ENCODE measurements at regions not wholly inside any gene's neighbourhood (a gene's known extent, or its start where the extent isn't known, plus 50 kb on each side); places are given as distances from the start of the nearest gene placed in this dataset.
"Not testable (repeated sequence)": the region's sequence is repeated elsewhere in the genome, so short reads cannot be mapped to it uniquely, and the experiment has no call there.

DNA sequence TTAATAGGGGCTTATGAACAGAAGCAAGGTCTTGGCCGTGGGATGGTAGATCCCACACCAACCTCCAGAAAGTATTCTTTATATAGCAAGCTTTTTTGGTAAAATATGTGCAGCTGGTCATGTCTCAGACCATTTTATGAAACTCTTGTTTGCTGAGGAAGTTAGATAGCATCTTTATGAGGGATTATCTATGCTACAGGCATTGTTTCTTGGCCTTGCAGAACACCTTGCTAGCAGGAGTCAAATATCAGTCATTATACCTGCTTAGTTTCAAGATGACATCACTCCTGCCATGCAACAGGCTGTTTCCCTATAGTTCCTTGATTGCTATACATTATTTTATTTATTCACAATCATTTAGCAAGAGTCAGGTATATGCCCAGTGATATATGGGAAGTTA lies 84.8 kb upstream of the LRFN5 start:
- Histone ChIP-seq H2AFZ (0 out of 2 replicates have a peak overlapping the region, but pooled peaks have one; percentile 58), H3F3A (replicated peaks; ENCODE audit: low read depth) (no peaks in the 10 kb centered on the region), H3K79me2 (replicated peaks; ENCODE audit: insufficient read depth) (no peaks in the 10 kb centered on the region), H3K9me2 (ENCODE audit: insufficient read depth) (no peaks in the 10 kb centered on the region), H3K36me3 (ENCODE audit: insufficient read depth) (no peaks in the 10 kb centered on the region), H4K20me1 (replicated peaks; ENCODE audit: insufficient read depth) (no peaks in the 10 kb centered on the region), H3K4me1 (ENCODE audit: insufficient read depth) (peaks cover 14% of the 10 kb centered on the region), H3K4me3 (no peak overlapping the region), H3K27ac (ENCODE audit: low read depth) (no peak overlapping the region; the same call in 1 of the 2 replicates), H3K27me3 (ENCODE audit: insufficient read depth) (no peaks in the 10 kb centered on the region), H3K4me2 (no peak overlapping the region)
- ATAC-seq (no peak), DNase-seq (ENCODE audit: low spot score) (no peak)
- H3K27ac Mint-ChIP-seq: no peak overlapping the region
- H3K27me3 Mint-ChIP-seq (ENCODE audit: insufficient read depth, low read depth, poor library complexity): peaks cover 2% of the 10 kb centered on the region
- TF ChIP-seq, protein P1, sequence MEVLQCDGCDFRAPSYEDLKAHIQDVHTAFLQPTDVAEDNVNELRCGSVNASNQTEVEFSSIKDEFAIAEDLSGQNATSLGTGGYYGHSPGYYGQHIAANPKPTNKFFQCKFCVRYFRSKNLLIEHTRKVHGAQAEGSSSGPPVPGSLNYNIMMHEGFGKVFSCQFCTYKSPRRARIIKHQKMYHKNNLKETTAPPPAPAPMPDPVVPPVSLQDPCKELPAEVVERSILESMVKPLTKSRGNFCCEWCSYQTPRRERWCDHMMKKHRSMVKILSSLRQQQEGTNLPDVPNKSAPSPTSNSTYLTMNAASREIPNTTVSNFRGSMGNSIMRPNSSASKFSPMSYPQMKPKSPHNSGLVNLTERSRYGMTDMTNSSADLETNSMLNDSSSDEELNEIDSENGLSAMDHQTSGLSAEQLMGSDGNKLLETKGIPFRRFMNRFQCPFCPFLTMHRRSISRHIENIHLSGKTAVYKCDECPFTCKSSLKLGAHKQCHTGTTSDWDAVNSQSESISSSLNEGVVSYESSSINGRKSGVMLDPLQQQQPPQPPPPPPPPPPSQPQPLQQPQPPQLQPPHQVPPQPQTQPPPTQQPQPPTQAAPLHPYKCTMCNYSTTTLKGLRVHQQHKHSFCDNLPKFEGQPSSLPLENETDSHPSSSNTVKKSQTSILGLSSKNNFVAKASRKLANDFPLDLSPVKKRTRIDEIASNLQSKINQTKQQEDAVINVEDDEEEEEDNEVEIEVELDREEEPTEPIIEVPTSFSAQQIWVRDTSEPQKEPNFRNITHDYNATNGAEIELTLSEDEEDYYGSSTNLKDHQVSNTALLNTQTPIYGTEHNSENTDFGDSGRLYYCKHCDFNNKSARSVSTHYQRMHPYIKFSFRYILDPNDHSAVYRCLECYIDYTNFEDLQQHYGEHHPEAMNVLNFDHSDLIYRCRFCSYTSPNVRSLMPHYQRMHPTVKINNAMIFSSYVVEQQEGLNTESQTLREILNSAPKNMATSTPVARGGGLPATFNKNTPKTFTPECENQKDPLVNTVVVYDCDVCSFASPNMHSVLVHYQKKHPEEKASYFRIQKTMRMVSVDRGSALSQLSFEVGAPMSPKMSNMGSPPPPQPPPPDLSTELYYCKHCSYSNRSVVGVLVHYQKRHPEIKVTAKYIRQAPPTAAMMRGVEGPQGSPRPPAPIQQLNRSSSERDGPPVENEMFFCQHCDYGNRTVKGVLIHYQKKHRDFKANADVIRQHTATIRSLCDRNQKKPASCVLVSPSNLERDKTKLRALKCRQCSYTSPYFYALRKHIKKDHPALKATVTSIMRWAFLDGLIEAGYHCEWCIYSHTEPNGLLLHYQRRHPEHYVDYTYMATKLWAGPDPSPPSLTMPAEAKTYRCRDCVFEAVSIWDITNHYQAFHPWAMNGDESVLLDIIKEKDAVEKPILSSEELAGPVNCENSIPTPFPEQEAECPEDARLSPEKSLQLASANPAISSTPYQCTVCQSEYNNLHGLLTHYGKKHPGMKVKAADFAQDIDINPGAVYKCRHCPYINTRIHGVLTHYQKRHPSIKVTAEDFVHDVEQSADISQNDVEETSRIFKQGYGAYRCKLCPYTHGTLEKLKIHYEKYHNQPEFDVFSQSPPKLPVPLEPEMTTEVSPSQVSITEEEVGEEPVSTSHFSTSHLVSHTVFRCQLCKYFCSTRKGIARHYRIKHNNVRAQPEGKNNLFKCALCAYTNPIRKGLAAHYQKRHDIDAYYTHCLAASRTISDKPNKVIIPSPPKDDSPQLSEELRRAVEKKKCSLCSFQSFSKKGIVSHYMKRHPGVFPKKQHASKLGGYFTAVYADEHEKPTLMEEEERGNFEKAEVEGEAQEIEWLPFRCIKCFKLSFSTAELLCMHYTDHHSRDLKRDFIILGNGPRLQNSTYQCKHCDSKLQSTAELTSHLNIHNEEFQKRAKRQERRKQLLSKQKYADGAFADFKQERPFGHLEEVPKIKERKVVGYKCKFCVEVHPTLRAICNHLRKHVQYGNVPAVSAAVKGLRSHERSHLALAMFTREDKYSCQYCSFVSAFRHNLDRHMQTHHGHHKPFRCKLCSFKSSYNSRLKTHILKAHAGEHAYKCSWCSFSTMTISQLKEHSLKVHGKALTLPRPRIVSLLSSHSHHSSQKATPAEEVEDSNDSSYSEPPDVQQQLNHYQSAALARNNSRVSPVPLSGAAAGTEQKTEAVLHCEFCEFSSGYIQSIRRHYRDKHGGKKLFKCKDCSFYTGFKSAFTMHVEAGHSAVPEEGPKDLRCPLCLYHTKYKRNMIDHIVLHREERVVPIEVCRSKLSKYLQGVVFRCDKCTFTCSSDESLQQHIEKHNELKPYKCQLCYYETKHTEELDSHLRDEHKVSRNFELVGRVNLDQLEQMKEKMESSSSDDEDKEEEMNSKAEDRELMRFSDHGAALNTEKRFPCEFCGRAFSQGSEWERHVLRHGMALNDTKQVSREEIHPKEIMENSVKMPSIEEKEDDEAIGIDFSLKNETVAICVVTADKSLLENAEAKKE (CRISPR knock-in tag; IDR thresholded peaks at IDR 0.05): no peak
- no peak for TF ChIP-seq ZNF331 (CRISPR knock-in tag; IDR thresholded peaks at IDR 0.05; ENCODE audit: low read depth)
- TF ChIP-seq JUNB (IDR thresholded peaks at IDR 0.05; ENCODE audit: unreplicated experiment): no peak
- no peak for TF ChIP-seq POLR2AphosphoS5 (IDR thresholded peaks at IDR 0.05; ENCODE audit: low read depth)
- H3K4me3 Mint-ChIP-seq: no peak overlapping the region
- peaks cover 27% of the 10 kb centered on the region for H3K36me3 Mint-ChIP-seq (ENCODE audit: low read depth)
- peaks cover 13% of the 10 kb centered on the region for H3K9me3 Mint-ChIP-seq
- H3K4me1 Mint-ChIP-seq: peaks cover 15% of the 10 kb centered on the region

DNA sequence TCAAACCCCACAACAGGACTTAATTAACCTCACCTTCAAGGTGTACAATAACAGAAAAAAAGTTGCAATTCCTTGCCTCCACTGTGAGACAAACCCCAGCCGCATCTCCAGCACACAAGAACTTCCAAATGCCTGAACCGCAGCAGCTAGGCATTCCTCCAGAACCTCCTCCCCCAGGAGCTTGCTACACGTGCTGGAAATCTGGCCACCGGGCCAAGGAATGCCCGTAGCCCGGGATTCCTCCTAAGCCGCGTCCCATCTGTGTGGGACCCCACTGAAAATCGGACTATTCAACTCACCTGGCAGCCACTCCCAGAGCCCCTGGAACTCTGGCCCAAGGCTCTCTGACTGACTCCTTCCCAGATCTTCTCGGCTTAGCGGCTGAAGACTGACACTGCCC lies 88.6 kb upstream of the LRFN5 start:
- H3K36me3 ChIP-seq (ENCODE audit: insufficient read depth); H4K20me1 ChIP-seq (replicated peaks; ENCODE audit: insufficient read depth); H2AFZ ChIP-seq; H3K27me3 ChIP-seq (ENCODE audit: insufficient read depth); H3K4me3 Mint-ChIP-seq; ATAC-seq; H3K9me2 ChIP-seq (ENCODE audit: insufficient read depth); H3K4me3 ChIP-seq; H3K79me2 ChIP-seq (replicated peaks; ENCODE audit: insufficient read depth); DNase-seq (ENCODE audit: low spot score); H3K4me2 ChIP-seq; H3K27ac ChIP-seq (ENCODE audit: low read depth); H3K27me3 Mint-ChIP-seq (ENCODE audit: insufficient read depth, low read depth, poor library complexity); H3F3A ChIP-seq (replicated peaks; ENCODE audit: low read depth); H3K27ac Mint-ChIP-seq: not testable (repeated sequence)
- Mint-ChIP-seq H3K36me3 (ENCODE audit: low read depth) (peaks cover 36% of the 10 kb centered on the region), H3K4me1 (peaks cover 11% of the 10 kb centered on the region), H3K9me3 (peaks cover 29% of the 10 kb centered on the region)
- H3K4me1 ChIP-seq (ENCODE audit: insufficient read depth): peaks cover 11% of the 10 kb centered on the region

Measured in GM23338 (cell line).